ENCODE measurements at regions not wholly inside any gene's neighbourhood (a gene's known extent, or its start where the extent isn't known, plus 50 kb on each side); places are given as distances from the start of the nearest gene placed in this dataset.

- TF ChIP-seq EGR1 (IDR thresholded peaks at IDR 0.05; ENCODE audit: low read depth in 2 of 2) (no peak), CTCF (IDR thresholded peaks at IDR 0.05; ENCODE audit: low read depth, low read length, missing input control) (no peak), TAF1 (conservative IDR thresholded peaks at IDR 0.05) (no peak), MAX (IDR thresholded peaks at IDR 0.05) (no peak), REST (IDR thresholded peaks at IDR 0.05) (no peak), GABPA (IDR thresholded peaks at IDR 0.05 in 1 of 2, conservative IDR thresholded peaks at IDR 0.05 in 1 of 2) (no peak), ZBTB33 (IDR thresholded peaks at IDR 0.05) (no peak), JUND (IDR thresholded peaks at IDR 0.05) (no peak), SP1 (IDR thresholded peaks at IDR 0.05) (no peak), FOXA2 (IDR thresholded peaks at IDR 0.05) (no peak)
Measured at GRCh38 chr2:225821351-225821750, 421.8 kb downstream of the NYAP2 start.

Data from liver (tissue), 3 donors.